Omental fat pad (tissue), 3 donors: ENCODE measurements at regions not wholly inside any gene's neighbourhood (a gene's known extent, or its start where the extent isn't known, plus 50 kb on each side); places are given as distances from the start of the nearest gene placed in this dataset.
"Not testable (repeated sequence)": the region's sequence is repeated elsewhere in the genome, so short reads cannot be mapped to it uniquely, and the experiment has no call there.

Source experiments
- ATAC-seq: fragments of 150-250 bp; one replicate; pipeline ENCODE4 v1.9.1; 2016; ENCODE audit warnings: mild to moderate bottlenecking, moderate library complexity; ENCODE audit not compliant: low FRiP score
- DNase-seq: peaks from one replicate; pipeline ENCODE4 v3.0.0-alpha.2; 2019; ENCODE audit warnings: low spot score
- TF ChIP-seq, protein P1 (sequence below), 3 donors: fragments of 450-650 bp; IDR thresholded peaks; one replicate each; pipeline ENCODE4 v1.5.1; 2016 to 2017; ENCODE audit warnings: antibody characterized with exemption in 3 of 3, mild to moderate bottlenecking in 3 of 3, moderate library complexity in 2 of 3

DNA sequence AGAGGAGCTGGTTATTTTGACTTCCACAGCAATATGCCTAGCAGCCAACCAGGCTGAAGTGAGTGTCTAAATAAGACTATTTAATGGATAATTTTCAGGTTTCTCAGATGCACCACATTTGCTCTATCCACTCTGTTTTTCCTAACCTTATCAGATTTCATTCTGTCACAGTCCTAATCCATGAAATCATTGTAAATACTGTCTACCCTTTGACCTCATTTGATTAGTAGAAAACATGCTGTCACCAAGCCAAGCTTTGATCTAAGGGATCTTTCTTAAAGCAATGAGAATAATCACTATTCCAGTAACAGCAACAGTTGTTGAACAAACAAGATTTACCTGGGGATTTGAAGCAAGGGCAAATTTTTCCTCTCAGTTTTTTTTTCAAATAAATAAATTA, 595.6 kb downstream of the LTN1 start:
- TF ChIP-seq, protein P1, sequence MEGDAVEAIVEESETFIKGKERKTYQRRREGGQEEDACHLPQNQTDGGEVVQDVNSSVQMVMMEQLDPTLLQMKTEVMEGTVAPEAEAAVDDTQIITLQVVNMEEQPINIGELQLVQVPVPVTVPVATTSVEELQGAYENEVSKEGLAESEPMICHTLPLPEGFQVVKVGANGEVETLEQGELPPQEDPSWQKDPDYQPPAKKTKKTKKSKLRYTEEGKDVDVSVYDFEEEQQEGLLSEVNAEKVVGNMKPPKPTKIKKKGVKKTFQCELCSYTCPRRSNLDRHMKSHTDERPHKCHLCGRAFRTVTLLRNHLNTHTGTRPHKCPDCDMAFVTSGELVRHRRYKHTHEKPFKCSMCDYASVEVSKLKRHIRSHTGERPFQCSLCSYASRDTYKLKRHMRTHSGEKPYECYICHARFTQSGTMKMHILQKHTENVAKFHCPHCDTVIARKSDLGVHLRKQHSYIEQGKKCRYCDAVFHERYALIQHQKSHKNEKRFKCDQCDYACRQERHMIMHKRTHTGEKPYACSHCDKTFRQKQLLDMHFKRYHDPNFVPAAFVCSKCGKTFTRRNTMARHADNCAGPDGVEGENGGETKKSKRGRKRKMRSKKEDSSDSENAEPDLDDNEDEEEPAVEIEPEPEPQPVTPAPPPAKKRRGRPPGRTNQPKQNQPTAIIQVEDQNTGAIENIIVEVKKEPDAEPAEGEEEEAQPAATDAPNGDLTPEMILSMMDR (IDR thresholded peaks at IDR 0.05), result no peak
- DNase-seq (no peak), ATAC-seq (no peak)

- ATAC-seq (no peak), DNase-seq (no peak)
- TF ChIP-seq, protein P1 (IDR thresholded peaks at IDR 0.05), result no peak
Observed at GRCh38 chr21:28396421-28396820, 596.3 kb downstream of the LTN1 start.

DNA sequence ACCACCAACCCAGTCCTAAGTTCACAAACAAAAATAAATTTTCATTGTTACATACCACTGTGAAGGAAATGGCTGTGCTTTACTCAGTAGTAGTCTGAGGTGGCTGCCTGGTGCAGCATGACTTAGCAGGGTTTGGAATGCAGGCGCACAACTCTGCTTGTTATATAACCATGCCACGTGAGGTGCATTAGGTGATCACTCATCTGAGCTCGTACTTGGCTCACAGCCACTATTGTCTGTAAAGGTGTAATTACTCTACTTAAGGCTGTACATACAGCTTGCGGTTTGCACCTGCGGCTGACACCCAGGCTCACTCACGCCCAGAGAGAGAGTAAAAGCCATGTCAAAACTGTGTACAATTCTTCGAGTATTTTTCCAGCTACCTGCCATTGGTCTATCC, 599.4 kb downstream of the LTN1 start:
- no peak for DNase-seq
- TF ChIP-seq, protein P1 (IDR thresholded peaks at IDR 0.05), result no peak
- ATAC-seq, result peak; percentile 6

DNA sequence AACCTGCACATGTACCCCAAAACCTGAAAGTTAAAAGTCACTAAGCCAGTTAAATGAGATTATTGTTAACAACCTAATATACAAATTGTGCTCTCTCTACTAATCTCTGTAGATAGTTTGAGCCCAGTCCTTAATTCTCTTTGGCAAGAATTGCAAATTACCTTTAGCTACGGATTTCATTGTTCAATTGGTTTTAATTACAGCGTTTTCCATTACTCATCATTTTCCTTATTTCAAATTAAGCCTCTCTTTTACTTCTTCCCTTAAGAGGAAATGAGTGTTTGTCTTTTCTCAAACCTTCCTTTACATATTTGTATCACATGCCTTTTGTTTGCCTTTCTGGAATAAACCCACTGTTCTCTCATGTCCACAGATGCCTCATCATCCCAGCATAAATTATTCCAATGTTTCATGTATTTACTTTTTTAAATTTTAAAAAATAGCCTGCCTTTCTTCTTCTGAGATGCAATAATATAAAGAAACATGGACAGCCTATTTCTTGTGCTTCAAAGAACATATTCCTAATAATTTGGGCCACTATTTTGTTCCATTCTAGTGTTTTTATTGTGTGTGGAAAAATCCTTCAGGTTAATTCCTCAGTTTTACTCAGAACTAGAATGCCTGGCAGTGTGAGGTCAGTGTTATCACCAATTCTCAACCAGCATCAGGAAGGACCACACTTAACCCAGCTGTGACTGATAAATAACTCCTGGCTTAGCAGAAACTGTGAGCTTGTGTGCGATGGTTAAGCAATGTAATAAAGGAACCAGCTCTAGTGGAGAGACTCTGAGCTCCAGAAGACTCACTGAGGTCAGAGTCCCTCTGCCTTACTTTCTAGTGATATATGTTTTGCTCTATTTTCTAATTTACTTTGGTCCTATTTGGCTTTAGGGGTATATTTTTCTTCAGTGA, 600.5 kb downstream of the LTN1 start:
- DNase-seq (no peak), ATAC-seq (no peak)
- TF ChIP-seq, protein P1 (IDR thresholded peaks at IDR 0.05), result no peak

GRCh38 chr21:28387220-28387619, 605.5 kb downstream of the LTN1 start:
- DNase-seq (no peak), ATAC-seq (no peak)
- TF ChIP-seq, protein P1 (IDR thresholded peaks at IDR 0.05), result no peak

DNA sequence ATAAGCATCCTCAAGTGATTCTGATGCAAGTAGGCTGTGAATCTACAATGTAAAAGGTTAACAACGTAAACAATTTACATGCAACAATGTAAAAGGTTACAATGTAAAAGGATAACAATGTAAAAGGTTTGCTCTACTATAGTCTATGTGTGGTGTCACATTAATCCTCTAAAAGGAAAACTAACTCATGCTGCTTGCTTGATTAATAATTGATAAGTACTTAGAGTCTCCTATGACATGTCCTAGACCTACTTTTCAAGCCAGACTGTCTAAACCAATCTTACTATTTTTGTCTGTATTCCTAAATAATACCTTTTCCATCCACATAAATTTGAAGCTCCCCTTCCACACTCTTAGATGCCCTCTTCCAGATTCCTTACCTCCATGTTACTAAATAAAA, 606.8 kb downstream of the LTN1 start:
- DNase-seq (no peak), ATAC-seq (no peak)
- TF ChIP-seq, protein P1 (IDR thresholded peaks at IDR 0.05), result no peak

- not testable (repeated sequence) for DNase-seq, ATAC-seq
Observed at GRCh38 chr21:28381000-28381745, 611.5 kb downstream of the LTN1 start.
